Transverse colon (tissue), 4 donors: ENCODE measurements at regions not wholly inside any gene's neighbourhood (a gene's known extent, or its start where the extent isn't known, plus 50 kb on each side); places are given as distances from the start of the nearest gene placed in this dataset.

Experiments used
- DNase-seq: peaks from one replicate; pipeline ENCODE4 v3.0.0-alpha.2; 2019
- H3K27ac ChIP-seq, 4 donors: fragments of 200-600 bp; sonication (generic); 2 replicates each; pipeline ENCODE4 v1.5.1; 2016 to 2018; ENCODE audit warnings: inconsistent platforms in 4 of 4
- H3K27me3 ChIP-seq: fragments of 200-600 bp; sonication (generic); 2 replicates; pipeline ENCODE4 v1.5.1; 2017; ENCODE audit warnings: inconsistent platforms
- H3K36me3 ChIP-seq, 4 donors: fragments of 200-600 bp; sonication (generic); 2 replicates each; pipeline ENCODE4 v1.5.1; 2017 to 2019; ENCODE audit warnings: inconsistent platforms in 4 of 4
- H3K4me1 ChIP-seq, 4 donors: fragments of 200-600 bp; sonication (generic); 2 replicates each; pipeline ENCODE4 v1.5.1; 2017 to 2020; ENCODE audit warnings: inconsistent platforms in 4 of 4
- H3K4me3 ChIP-seq, 4 donors: fragments of 200-600 bp; sonication (generic); 1 replicate in 1 of 4; 2 replicates in 3 of 4; pipeline versions ENCODE4 v1.5.1 to v1.6.1; 2017 to 2019; ENCODE audit warnings: inconsistent platforms in 4 of 4
- H3K9me3 ChIP-seq, 2 donors: fragments of 200-600 bp; sonication (generic); 2 replicates each; pipeline ENCODE4 v1.5.1; 2017 to 2019; ENCODE audit warnings: inconsistent platforms in 2 of 2
- CTCF ChIP-seq, 5 experiments: fragments of 200-600 bp in 3 of 5; fragments of 450-650 bp in 2 of 5; sonication (generic) in 3 of 5; IDR thresholded peaks; 1 replicate in 2 of 5; 2 replicates in 3 of 5; pipeline ENCODE4 v1.5.1; 2016 to 2017; ENCODE audit warnings: antibody characterized with exemption in 5 of 5, inconsistent platforms in 3 of 5, mild to moderate bottlenecking in 2 of 5, moderate library complexity in 1 of 5
- EP300 ChIP-seq: sonication (generic); formaldehyde crosslinking; IDR thresholded peaks from one replicate; pipeline ENCODE4 v1.6.1; 2017; ENCODE audit warnings: antibody characterized with exemption, low read depth
- POLR2A ChIP-seq: fragments of 450-650 bp; IDR thresholded peaks from one replicate; pipeline ENCODE4 v1.6.1; 2016; ENCODE audit warnings: antibody characterized with exemption, mild to moderate bottlenecking, moderate library complexity
- POLR2AphosphoS5 ChIP-seq, 3 donors: sonication (generic); formaldehyde crosslinking; IDR thresholded peaks; one replicate each; pipeline ENCODE4 v1.6.1; 2016; ENCODE audit warnings: antibody characterized with exemption in 3 of 3
- WGBS, 2 donors: methylation state at CpG; one replicate each; pipeline ENCODE4 v1.1.5; 2018; ENCODE audit warnings: low coverage in 1 of 2; 5-methylcytosine and 5-hydroxymethylcytosine counted together
- in situ Hi-C, 4 donors: fragments of 200-750 bp; cut with MboI; loops; one replicate each; pipeline versions ENCODE4 v1.15.0 to v1.15.1; 2017; ENCODE audit warnings: low sequenced_read_pairs in 3 of 4, low pct_ligation_motif_present in 1 of 4, low pct_unique_long_range_greater_than_20kb in 1 of 4
- intact Hi-C: fragments of 100-400 bp; cut with DNase I; formaldehyde crosslinking; loops from one replicate; pipeline ENCODE4 v1.15.1; 2023; ENCODE audit warnings: low total_unique reads

- Histone ChIP-seq H3K4me3 (no peak overlapping the region), H3K9me3 (no peaks in the 10 kb centered on the region), H3K36me3 (no peaks in the 10 kb centered on the region), H3K4me1 (no peaks in the 10 kb centered on the region), H3K27me3 (no peaks in the 10 kb centered on the region), H3K27ac (no peak overlapping the region)
- WGBS, 2 donors, result 36 to 56% methylated on average over 1 to 2 of the region's 2 CpGs
- intact Hi-C loops, result no loop called here
- DNase-seq, result no peak
- in situ Hi-C loops, result loop anchor here in 1 of 4 donors (25.0 kb wide), 1 partner anchor 98 kb away; no protein-coding TSS in a partner anchor
- no peak for TF ChIP-seq POLR2AphosphoS5 (IDR thresholded peaks at IDR 0.05)
- TF ChIP-seq CTCF (IDR thresholded peaks at IDR 0.05), result no peak
- no peak for TF ChIP-seq EP300
- no peak for TF ChIP-seq POLR2A
Observed at GRCh38 chr17:14488958-14489550, 188.2 kb downstream of the HS3ST3B1 start.

GRCh38 chr17:14487068-14487467 is 186.2 kb downstream of the HS3ST3B1 start:
- Histone ChIP-seq H3K9me3 (no peaks in the 10 kb centered on the region), H3K36me3 (no peaks in the 10 kb centered on the region), H3K4me1 (no peaks in the 10 kb centered on the region), H3K27ac (no peak overlapping the region), H3K27me3 (no peaks in the 10 kb centered on the region), H3K4me3 (no peak overlapping the region)
- intact Hi-C loops (no loop called here), in situ Hi-C loops (loop anchor here in 1 of 4 donors (25.0 kb wide), 1 partner anchor 100 kb away; no protein-coding TSS in a partner anchor)
- TF ChIP-seq POLR2AphosphoS5 (IDR thresholded peaks at IDR 0.05), result no peak
- TF ChIP-seq POLR2A, result no peak
- TF ChIP-seq EP300, result no peak
- no peak for TF ChIP-seq CTCF (IDR thresholded peaks at IDR 0.05)
- DNase-seq, result no peak
- 82 to 92% methylated on average over 7 to 8 of the region's 8 CpGs for WGBS, 2 donors

- TF ChIP-seq POLR2A, result no peak
- no peak for TF ChIP-seq POLR2AphosphoS5 (IDR thresholded peaks at IDR 0.05)
- no peak for TF ChIP-seq EP300
- no peak for TF ChIP-seq CTCF (IDR thresholded peaks at IDR 0.05)
- 83 to 94% methylated on average over 1 of the region's 1 CpG for WGBS, 2 donors
- Histone ChIP-seq H3K4me3 (no peak overlapping the region), H3K4me1 (no peaks in the 10 kb centered on the region), H3K9me3 (no peaks in the 10 kb centered on the region), H3K36me3 (no peaks in the 10 kb centered on the region), H3K27ac (no peak overlapping the region), H3K27me3 (no peaks in the 10 kb centered on the region)
- intact Hi-C loops, result no loop called here
- no peak for DNase-seq
- in situ Hi-C loops, result loop anchor here in 1 of 4 donors (25.0 kb wide), 1 partner anchor 105 kb away; no protein-coding TSS in a partner anchor
Observed at GRCh38 chr17:14482715-14483114, 181.8 kb downstream of the HS3ST3B1 start.

- no peak for TF ChIP-seq POLR2AphosphoS5 (IDR thresholded peaks at IDR 0.05)
- TF ChIP-seq EP300, result no peak
- 64 to 90% methylated on average over 1 of the region's 1 CpG for WGBS, 2 donors
- intact Hi-C loops, result no loop called here
- Histone ChIP-seq H3K9me3 (no peaks in the 10 kb centered on the region), H3K4me3 (no peak overlapping the region), H3K36me3 (no peaks in the 10 kb centered on the region), H3K4me1 (no peaks in the 10 kb centered on the region), H3K27me3 (no peaks in the 10 kb centered on the region), H3K27ac (no peak overlapping the region)
- in situ Hi-C loops, result loop anchor here in 1 of 4 donors (25.0 kb wide), 1 partner anchor 106 kb away; no protein-coding TSS in a partner anchor
- DNase-seq, result no peak
Observed at GRCh38 chr17:14481664-14482063, 180.8 kb downstream of the HS3ST3B1 start.

- no peak for DNase-seq
- Histone ChIP-seq H3K36me3 (no peaks in the 10 kb centered on the region), H3K4me3 (no peak overlapping the region), H3K4me1 (no peaks in the 10 kb centered on the region), H3K27me3 (no peaks in the 10 kb centered on the region), H3K9me3 (no peaks in the 10 kb centered on the region), H3K27ac (no peak overlapping the region)
- whole genome bisulfite sequencing, 2 donors, result 38 to 70% methylated on average over 3 to 4 of the region's 4 CpGs
- intact Hi-C loops (no loop called here), in situ Hi-C loops (no loop called here)
- TF ChIP-seq POLR2AphosphoS5 (IDR thresholded peaks at IDR 0.05) (no peak), CTCF (IDR thresholded peaks at IDR 0.05) (no peak), POLR2A (no peak), EP300 (no peak)
Observed at GRCh38 chr17:14474591-14474990, 173.7 kb downstream of the HS3ST3B1 start.
